Activated B cell treated with CpG ODN at 0.5 μM for 24 hours (primary cell): ENCODE measurements at regions not wholly inside any gene's neighbourhood (a gene's known extent, or its start where the extent isn't known, plus 50 kb on each side); places are given as distances from the start of the nearest gene placed in this dataset.

Experiments used
- ATAC-seq: fragments of 200-7000 bp; cut with Tn5 transposase; one replicate; pipeline ENCODE4 v1.10.0; 2021; ENCODE audit warnings: low read depth, mild to moderate bottlenecking, moderate library complexity
- CTCF ChIA-PET: fragments of 350-600 bp; sonication (Branson Sonifier 250); formaldehyde crosslinking; loops from one replicate; lab custom pipeline; 2021; ENCODE audit warnings: antibody characterized with exemption; lab: Charles Lee
- POLR2A ChIA-PET: fragments of 350-600 bp; sonication (Branson Sonifier 250); formaldehyde crosslinking; loops from one replicate; lab custom pipeline; 2021; ENCODE audit warnings: antibody characterized with exemption; lab: Charles Lee
- DNase-seq: peaks from one replicate; pipeline ENCODE4 v3.0.0; 2022
- H3K27ac Mint-ChIP-seq: one replicate; pipeline ENCODE4 v1.8.0; 2020; ENCODE audit warnings: mixed read lengths
- H3K27me3 Mint-ChIP-seq: one replicate; pipeline ENCODE4 v1.8.0; 2021; ENCODE audit warnings: mixed read lengths
- H3K36me3 Mint-ChIP-seq: one replicate; pipeline ENCODE4 v1.8.0; 2021; ENCODE audit warnings: low read depth, mixed read lengths
- H3K4me1 Mint-ChIP-seq: one replicate; pipeline ENCODE4 v1.8.0; 2021; ENCODE audit warnings: mixed read lengths
- H3K4me3 Mint-ChIP-seq: one replicate; pipeline ENCODE4 v1.8.0; 2020; ENCODE audit warnings: mild to moderate bottlenecking, mixed read lengths
- H3K9me3 Mint-ChIP-seq: one replicate; pipeline ENCODE4 v1.8.0; 2020; ENCODE audit warnings: mixed read lengths
- intact Hi-C: fragments of 100-400 bp; cut with micrococcal nuclease; formaldehyde crosslinking; loops from one replicate; pipeline ENCODE4 v1.15.1; 2024
- TF ChIP-seq, protein P1 (sequence below): fragments of 200-600 bp; IDR thresholded peaks from one replicate; pipeline ENCODE4 v1.8.0; 2022; ENCODE audit warnings: antibody characterized with exemption, mild to moderate bottlenecking

DNA sequence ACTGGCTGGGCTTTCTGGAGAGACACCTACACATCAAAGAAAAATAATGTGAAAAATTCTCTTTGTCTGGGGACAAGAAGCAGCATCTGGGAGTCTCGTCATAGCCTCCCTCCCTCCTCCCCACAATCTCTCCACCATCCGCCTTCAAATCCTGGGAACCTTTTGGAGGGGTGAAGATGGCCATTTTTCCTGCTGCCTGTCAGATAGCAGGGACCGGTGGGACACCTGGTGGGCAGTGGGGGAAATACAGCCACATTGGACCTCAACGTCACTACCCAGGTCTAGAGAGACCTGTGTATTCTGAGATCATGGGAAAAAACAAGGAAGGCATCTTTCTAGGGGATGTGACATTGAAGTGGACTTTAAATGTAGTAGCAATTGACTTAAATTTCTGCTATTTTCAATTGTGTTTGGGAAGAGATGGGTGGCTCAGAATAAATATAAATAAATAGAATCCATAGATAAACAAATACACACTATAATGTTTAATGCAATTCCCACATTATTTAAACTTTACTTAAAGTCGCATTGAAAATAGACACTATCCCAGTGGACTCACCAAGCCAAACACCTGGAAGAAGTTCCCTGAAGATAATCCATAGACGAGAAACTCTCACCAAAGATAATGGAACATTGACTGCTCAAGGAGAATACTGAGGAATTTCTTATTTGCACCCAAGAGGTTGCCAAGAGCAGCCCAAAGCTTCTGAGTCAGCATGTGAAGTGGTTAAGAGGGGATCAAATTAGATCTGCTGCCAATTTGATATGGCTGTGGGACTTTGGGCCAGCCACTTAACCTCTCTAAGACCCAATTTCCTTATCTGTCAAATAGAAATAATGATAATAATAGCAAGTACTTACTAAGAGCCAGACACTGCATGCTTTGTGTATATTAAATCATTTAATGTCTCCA lies 147.6 kb upstream of the CAMK1G start:
- no peaks in the 10 kb centered on the region for H3K4me1 Mint-ChIP-seq
- TF ChIP-seq, protein P1, sequence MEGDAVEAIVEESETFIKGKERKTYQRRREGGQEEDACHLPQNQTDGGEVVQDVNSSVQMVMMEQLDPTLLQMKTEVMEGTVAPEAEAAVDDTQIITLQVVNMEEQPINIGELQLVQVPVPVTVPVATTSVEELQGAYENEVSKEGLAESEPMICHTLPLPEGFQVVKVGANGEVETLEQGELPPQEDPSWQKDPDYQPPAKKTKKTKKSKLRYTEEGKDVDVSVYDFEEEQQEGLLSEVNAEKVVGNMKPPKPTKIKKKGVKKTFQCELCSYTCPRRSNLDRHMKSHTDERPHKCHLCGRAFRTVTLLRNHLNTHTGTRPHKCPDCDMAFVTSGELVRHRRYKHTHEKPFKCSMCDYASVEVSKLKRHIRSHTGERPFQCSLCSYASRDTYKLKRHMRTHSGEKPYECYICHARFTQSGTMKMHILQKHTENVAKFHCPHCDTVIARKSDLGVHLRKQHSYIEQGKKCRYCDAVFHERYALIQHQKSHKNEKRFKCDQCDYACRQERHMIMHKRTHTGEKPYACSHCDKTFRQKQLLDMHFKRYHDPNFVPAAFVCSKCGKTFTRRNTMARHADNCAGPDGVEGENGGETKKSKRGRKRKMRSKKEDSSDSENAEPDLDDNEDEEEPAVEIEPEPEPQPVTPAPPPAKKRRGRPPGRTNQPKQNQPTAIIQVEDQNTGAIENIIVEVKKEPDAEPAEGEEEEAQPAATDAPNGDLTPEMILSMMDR = peak; percentile 16
- H3K9me3 Mint-ChIP-seq = peaks cover 5% of the 10 kb centered on the region
- ATAC-seq (no peak), DNase-seq (no peak)
- no peak overlapping the region for H3K4me3 Mint-ChIP-seq
- intact Hi-C loops = no loop called here
- H3K27me3 Mint-ChIP-seq = peaks cover 18% of the 10 kb centered on the region
- CTCF ChIA-PET = no interaction called here
- H3K27ac Mint-ChIP-seq = no peak overlapping the region
- no peaks in the 10 kb centered on the region for H3K36me3 Mint-ChIP-seq
- POLR2A ChIA-PET = no interaction called here

DNA sequence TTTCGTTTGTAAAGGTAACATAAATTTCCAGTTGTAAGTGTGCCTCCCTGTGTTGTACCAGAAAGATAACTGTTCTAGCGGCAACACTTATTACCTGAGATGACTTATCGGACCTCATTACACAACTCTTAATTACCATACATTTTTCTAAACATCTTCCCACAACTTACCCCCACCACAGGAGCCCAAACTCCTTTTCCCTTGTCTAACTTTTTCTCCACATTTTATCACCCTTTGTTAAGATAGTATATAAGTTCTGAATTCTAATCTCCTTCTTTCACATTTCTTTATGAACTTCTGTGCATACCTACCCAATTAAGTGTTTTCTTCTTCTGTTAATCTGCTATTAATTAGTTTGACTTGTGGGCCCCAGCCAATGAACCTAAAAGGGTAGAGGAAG lies 143.7 kb upstream of the CAMK1G start:
- ChIA-PET POLR2A (no interaction called here), CTCF (no interaction called here)
- TF ChIP-seq, protein P1 = no peak
- Mint-ChIP-seq H3K27ac (no peak overlapping the region), H3K36me3 (no peaks in the 10 kb centered on the region), H3K9me3 (peaks cover 5% of the 10 kb centered on the region), H3K4me1 (no peaks in the 10 kb centered on the region), H3K4me3 (no peak overlapping the region), H3K27me3 (peaks cover 16% of the 10 kb centered on the region)
- no peak for DNase-seq
- intact Hi-C loops = no loop called here
- no peak for ATAC-seq

DNA sequence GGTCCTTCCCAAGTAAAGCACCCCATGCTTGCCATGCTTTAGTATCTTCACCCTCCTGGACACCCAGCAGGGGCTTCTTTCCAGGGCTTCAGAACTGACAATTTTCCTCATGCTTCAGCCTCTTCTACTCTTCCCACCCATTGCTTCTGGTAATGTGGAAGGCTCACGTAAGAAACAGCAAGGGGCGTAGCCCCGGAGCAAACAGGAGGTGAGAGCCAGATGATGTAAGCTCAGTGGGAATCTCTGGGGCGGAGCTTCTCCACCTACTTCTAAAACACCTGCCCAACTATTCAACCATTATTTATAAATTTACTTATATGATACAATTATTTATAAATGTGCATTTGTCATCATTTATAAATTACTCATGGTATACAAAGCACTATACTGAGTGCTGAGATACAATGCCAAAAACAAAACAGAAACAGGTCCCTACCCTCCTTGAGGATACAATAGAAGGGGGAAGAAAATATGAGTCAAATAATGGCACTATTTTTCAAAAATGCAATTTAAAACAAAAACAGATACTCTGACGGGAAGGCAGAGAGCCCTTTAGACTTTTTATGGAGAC lies 140.1 kb upstream of the CAMK1G start:
- TF ChIP-seq, protein P1 = no peak
- no peaks in the 10 kb centered on the region for H3K36me3 Mint-ChIP-seq
- H3K27me3 Mint-ChIP-seq = peaks cover 10% of the 10 kb centered on the region
- DNase-seq (no peak), ATAC-seq (no peak)
- ChIA-PET CTCF (no interaction called here), POLR2A (no interaction called here)
- intact Hi-C loops = no loop called here
- H3K9me3 Mint-ChIP-seq = peaks cover 5% of the 10 kb centered on the region
- no peak overlapping the region for H3K27ac Mint-ChIP-seq
- no peaks in the 10 kb centered on the region for H3K4me1 Mint-ChIP-seq
- H3K4me3 Mint-ChIP-seq = no peak overlapping the region

DNA sequence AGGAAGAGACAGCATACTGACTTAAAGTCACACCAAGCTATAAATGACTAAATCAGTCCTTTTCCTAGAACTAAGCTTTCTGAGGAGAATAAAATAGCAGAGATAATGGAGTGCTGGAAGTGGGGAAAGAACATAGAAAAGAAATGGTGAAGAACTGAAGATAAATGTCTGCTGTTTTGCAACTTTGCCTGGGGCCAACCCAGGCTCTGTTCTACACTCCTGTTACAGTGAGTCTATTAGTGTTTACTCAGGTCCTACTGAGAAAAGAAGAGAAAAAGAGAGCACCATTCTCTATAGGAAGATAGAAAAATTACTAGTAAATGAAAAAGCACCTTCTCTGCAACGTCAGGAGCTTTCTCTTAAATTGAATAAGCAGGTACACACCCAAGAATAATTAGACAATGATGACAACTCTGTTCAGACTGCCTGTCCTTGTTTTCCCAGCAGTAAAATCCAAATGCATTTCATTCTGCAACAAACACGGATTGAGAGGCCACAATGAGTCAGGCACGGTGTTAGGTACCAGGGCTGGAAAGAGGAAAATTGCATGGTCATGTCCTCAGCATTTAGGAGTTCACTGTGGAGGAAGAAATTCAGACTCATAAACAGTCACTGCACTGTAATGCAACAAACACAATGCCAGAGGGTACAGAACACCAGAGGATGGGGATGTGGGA lies 139.4 kb upstream of the CAMK1G start:
- CTCF ChIA-PET = no interaction called here
- ATAC-seq = no peak
- Mint-ChIP-seq H3K4me1 (no peaks in the 10 kb centered on the region), H3K27me3 (peaks cover 6% of the 10 kb centered on the region), H3K36me3 (no peaks in the 10 kb centered on the region), H3K4me3 (no peak overlapping the region), H3K9me3 (peaks cover 5% of the 10 kb centered on the region), H3K27ac (no peak overlapping the region)
- TF ChIP-seq, protein P1 = no peak
- intact Hi-C loops = no loop called here
- DNase-seq = no peak
- POLR2A ChIA-PET = no interaction called here

DNA sequence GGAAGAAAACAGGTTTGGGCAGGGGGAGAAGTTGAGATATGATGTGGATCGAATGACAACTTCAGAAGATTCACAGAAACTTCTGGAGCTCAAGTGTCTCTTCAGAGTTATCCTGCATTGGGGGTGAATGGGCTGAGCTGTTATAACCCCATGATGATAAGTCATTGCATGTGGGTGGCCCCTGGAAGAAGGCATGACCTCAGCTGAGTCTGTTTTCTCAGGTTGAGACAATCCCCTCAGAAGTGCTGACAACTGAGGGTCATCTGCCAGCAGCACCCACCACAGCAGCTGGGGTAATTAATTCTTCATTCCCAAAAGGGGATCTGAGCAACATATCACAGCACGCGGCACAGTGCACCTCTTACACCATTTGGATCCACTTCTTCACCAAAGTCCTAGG lies 138.6 kb upstream of the CAMK1G start:
- intact Hi-C loops = no loop called here

More for the DNA sequence above, 138.6 kb upstream of the CAMK1G start:
- Mint-ChIP-seq H3K4me1 (no peaks in the 10 kb centered on the region), H3K36me3 (no peaks in the 10 kb centered on the region), H3K4me3 (no peak overlapping the region), H3K27ac (no peak overlapping the region), H3K9me3 (peaks cover 2% of the 10 kb centered on the region), H3K27me3 (peaks cover 4% of the 10 kb centered on the region)
- POLR2A ChIA-PET = no interaction called here
- ATAC-seq = no peak
- TF ChIP-seq, protein P1 = no peak
- CTCF ChIA-PET = no interaction called here
- no peak for DNase-seq
